ENCODE measurements at regions not wholly inside any gene's neighbourhood (a gene's known extent, or its start where the extent isn't known, plus 50 kb on each side); places are given as distances from the start of the nearest gene placed in this dataset.
"Not testable (repeated sequence)": the region's sequence is repeated elsewhere in the genome, so short reads cannot be mapped to it uniquely, and the experiment has no call there.

- H2AFZ ChIP-seq (ENCODE audit: low read depth, low read length, poor library complexity, severe bottlenecking); H3K79me2 ChIP-seq (ENCODE audit: insufficient read depth, low read length); H3K27me3 ChIP-seq (ENCODE audit: insufficient read depth, low read length); POLR2A ChIA-PET; H3K9ac ChIP-seq (ENCODE audit: low read length); H3K27ac ChIP-seq (ENCODE audit: low read depth, low read length); H3K4me2 ChIP-seq (ENCODE audit: low read length); ATAC-seq; CTCF ChIA-PET; H3K4me3 ChIP-seq (replicated peaks in 1 of 2; ENCODE audit: low read depth in 1 of 2, low read length in 2 of 2); DNase-seq (ENCODE audit: low read depth, low spot score); RAD21 ChIA-PET (ENCODE audit: low non-redundant PET in 1 of 2, low total read pairs in 2 of 2, uncharacterized antibody in 2 of 2, unreplicated experiment in 2 of 2); H3K9me3 ChIP-seq (ENCODE audit: control insufficient read depth in 1 of 2, insufficient read depth in 1 of 2, low read depth in 1 of 2, low read length in 2 of 2); H3K9me2 ChIP-seq (ENCODE audit: insufficient read depth); intact Hi-C loops (cut with micrococcal nuclease); H4K20me1 ChIP-seq (ENCODE audit: insufficient read depth); H3K4me1 ChIP-seq (ENCODE audit: control insufficient read depth in 1 of 2, insufficient read depth in 2 of 2, low read length in 2 of 2); H3K36me3 ChIP-seq (ENCODE audit: control insufficient read depth in 1 of 2, insufficient read depth in 2 of 2, low read length in 2 of 2); BruUV-seq (replicated peaks): not testable (repeated sequence)
Measured at GRCh38 chr15:24331964-24332363, 343.6 kb upstream of the NPAP1 start.

GRCh38 chr15:24341876-24342275, 333.7 kb upstream of the NPAP1 start:
- H3K4me1 ChIP-seq (ENCODE audit: control insufficient read depth in 1 of 2, insufficient read depth in 2 of 2, low read length in 2 of 2); H3K4me2 ChIP-seq (ENCODE audit: low read length); H3K36me3 ChIP-seq (ENCODE audit: control insufficient read depth in 1 of 2, insufficient read depth in 2 of 2, low read length in 2 of 2); H3K9ac ChIP-seq (ENCODE audit: low read length); RAD21 ChIA-PET (ENCODE audit: low non-redundant PET in 1 of 2, low total read pairs in 2 of 2, uncharacterized antibody in 2 of 2, unreplicated experiment in 2 of 2); ATAC-seq; H3K27me3 ChIP-seq (ENCODE audit: insufficient read depth, low read length); H3K4me3 ChIP-seq (replicated peaks in 1 of 2; ENCODE audit: low read depth in 1 of 2, low read length in 2 of 2); POLR2A ChIA-PET; H3K27ac ChIP-seq (ENCODE audit: low read depth, low read length); H3K9me3 ChIP-seq (ENCODE audit: control insufficient read depth in 1 of 2, insufficient read depth in 1 of 2, low read depth in 1 of 2, low read length in 2 of 2); H3K9me2 ChIP-seq (ENCODE audit: insufficient read depth); H2AFZ ChIP-seq (ENCODE audit: low read depth, low read length, poor library complexity, severe bottlenecking); DNase-seq (ENCODE audit: low read depth, low spot score); H4K20me1 ChIP-seq (ENCODE audit: insufficient read depth); CTCF ChIA-PET; H3K79me2 ChIP-seq (ENCODE audit: insufficient read depth, low read length); BruUV-seq (replicated peaks); intact Hi-C loops (cut with micrococcal nuclease): not testable (repeated sequence)

DNA sequence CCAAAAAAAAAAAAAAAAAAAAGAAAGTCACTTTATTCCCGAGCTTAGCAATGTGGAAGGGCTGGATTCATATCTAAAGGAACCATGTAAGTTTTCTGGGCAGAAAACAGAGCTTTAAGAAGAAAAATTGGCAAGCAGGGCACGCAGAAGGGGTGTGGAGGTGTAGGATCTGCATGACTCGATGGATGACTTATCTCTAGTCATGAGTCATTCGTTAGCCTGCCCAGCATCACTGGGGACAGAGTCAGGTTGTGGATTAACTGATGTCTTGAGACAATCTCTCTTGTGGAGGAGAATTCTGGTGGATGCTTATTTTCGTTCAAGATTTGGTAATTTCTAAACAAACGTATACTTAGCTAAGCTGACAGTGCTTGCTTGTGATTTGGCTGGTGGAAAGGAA, 322.8 kb upstream of the NPAP1 start:
- H3K27me3 ChIP-seq (ENCODE audit: insufficient read depth, low read length); H3K9ac ChIP-seq (ENCODE audit: low read length); POLR2A ChIA-PET; H3K4me1 ChIP-seq (ENCODE audit: control insufficient read depth in 1 of 2, insufficient read depth in 2 of 2, low read length in 2 of 2); H3K79me2 ChIP-seq (ENCODE audit: insufficient read depth, low read length); DNase-seq (ENCODE audit: low read depth, low spot score); ATAC-seq; H3K36me3 ChIP-seq (ENCODE audit: control insufficient read depth in 1 of 2, insufficient read depth in 2 of 2, low read length in 2 of 2); BruUV-seq (replicated peaks); H3K27ac ChIP-seq (ENCODE audit: low read depth, low read length); H2AFZ ChIP-seq (ENCODE audit: low read depth, low read length, poor library complexity, severe bottlenecking); H3K4me3 ChIP-seq (replicated peaks in 1 of 2; ENCODE audit: low read depth in 1 of 2, low read length in 2 of 2); H4K20me1 ChIP-seq (ENCODE audit: insufficient read depth); CTCF ChIA-PET; H3K4me2 ChIP-seq (ENCODE audit: low read length); H3K9me3 ChIP-seq (ENCODE audit: control insufficient read depth in 1 of 2, insufficient read depth in 1 of 2, low read depth in 1 of 2, low read length in 2 of 2); intact Hi-C loops (cut with micrococcal nuclease); H3K9me2 ChIP-seq (ENCODE audit: insufficient read depth); RAD21 ChIA-PET (ENCODE audit: low non-redundant PET in 1 of 2, low total read pairs in 2 of 2, uncharacterized antibody in 2 of 2, unreplicated experiment in 2 of 2): not testable (repeated sequence)

- H3K4me3 ChIP-seq (replicated peaks in 1 of 2; ENCODE audit: low read depth in 1 of 2, low read length in 2 of 2); H3K79me2 ChIP-seq (ENCODE audit: insufficient read depth, low read length); BruUV-seq (replicated peaks); POLR2A ChIA-PET; H3K36me3 ChIP-seq (ENCODE audit: control insufficient read depth in 1 of 2, insufficient read depth in 2 of 2, low read length in 2 of 2); H3K4me2 ChIP-seq (ENCODE audit: low read length); H4K20me1 ChIP-seq (ENCODE audit: insufficient read depth); H3K27ac ChIP-seq (ENCODE audit: low read depth, low read length); RAD21 ChIA-PET (ENCODE audit: low non-redundant PET in 1 of 2, low total read pairs in 2 of 2, uncharacterized antibody in 2 of 2, unreplicated experiment in 2 of 2); intact Hi-C loops (cut with micrococcal nuclease); H3K9me3 ChIP-seq (ENCODE audit: control insufficient read depth in 1 of 2, insufficient read depth in 1 of 2, low read depth in 1 of 2, low read length in 2 of 2); H3K9ac ChIP-seq (ENCODE audit: low read length); H3K27me3 ChIP-seq (ENCODE audit: insufficient read depth, low read length); ATAC-seq; H3K9me2 ChIP-seq (ENCODE audit: insufficient read depth); H2AFZ ChIP-seq (ENCODE audit: low read depth, low read length, poor library complexity, severe bottlenecking); CTCF ChIA-PET; DNase-seq (ENCODE audit: low read depth, low spot score); H3K4me1 ChIP-seq (ENCODE audit: control insufficient read depth in 1 of 2, insufficient read depth in 2 of 2, low read length in 2 of 2): not testable (repeated sequence)
Measured at GRCh38 chr15:24381103-24381502, 294.5 kb upstream of the NPAP1 start.

- H3K27me3 ChIP-seq (ENCODE audit: insufficient read depth, low read length); intact Hi-C loops (cut with micrococcal nuclease); H4K20me1 ChIP-seq (ENCODE audit: insufficient read depth); H3K9me3 ChIP-seq (ENCODE audit: control insufficient read depth in 1 of 2, insufficient read depth in 1 of 2, low read depth in 1 of 2, low read length in 2 of 2); H2AFZ ChIP-seq (ENCODE audit: low read depth, low read length, poor library complexity, severe bottlenecking); H3K9me2 ChIP-seq (ENCODE audit: insufficient read depth); H3K79me2 ChIP-seq (ENCODE audit: insufficient read depth, low read length); POLR2A ChIA-PET; BruUV-seq (replicated peaks); H3K4me3 ChIP-seq (replicated peaks in 1 of 2; ENCODE audit: low read depth in 1 of 2, low read length in 2 of 2); H3K36me3 ChIP-seq (ENCODE audit: control insufficient read depth in 1 of 2, insufficient read depth in 2 of 2, low read length in 2 of 2); H3K9ac ChIP-seq (ENCODE audit: low read length); RAD21 ChIA-PET (ENCODE audit: low non-redundant PET in 1 of 2, low total read pairs in 2 of 2, uncharacterized antibody in 2 of 2, unreplicated experiment in 2 of 2); ATAC-seq; H3K4me1 ChIP-seq (ENCODE audit: control insufficient read depth in 1 of 2, insufficient read depth in 2 of 2, low read length in 2 of 2); H3K4me2 ChIP-seq (ENCODE audit: low read length); CTCF ChIA-PET; H3K27ac ChIP-seq (ENCODE audit: low read depth, low read length); DNase-seq (ENCODE audit: low read depth, low spot score): not testable (repeated sequence)
Measured at GRCh38 chr15:24385258-24385657, 290.3 kb upstream of the NPAP1 start.

Data from HCT116 (cell line).